Natural killer cell treated with Interleukin-12 subunit alpha and Interleukin-12 subunit beta and Interleukin-15 and Interleukin-18, amount 100 ng/mL, for 72 hours (primary cell): ENCODE measurements at regions not wholly inside any gene's neighbourhood (a gene's known extent, or its start where the extent isn't known, plus 50 kb on each side); places are given as distances from the start of the nearest gene placed in this dataset.

Experiments
- ATAC-seq, 2 donors: fragments of 150-1000 bp; cut with Tn5 transposase in 1 of 2; sonication (Bioruptor Pico), chemical (Tn5 transposase) in 1 of 2; 2 replicates each; pipeline ENCODE4 v1.10.0; 2021
- DNase-seq: peaks from one replicate; pipeline ENCODE4 v3.0.0; 2022; ENCODE audit warnings: low spot score
- H3K27ac Mint-ChIP-seq, 2 donors: 1 replicate in 1 of 2; 2 replicates in 1 of 2; pipeline ENCODE4 v1.8.0; 2022; ENCODE audit warnings: mixed read lengths in 2 of 2, mild to moderate bottlenecking in 1 of 2, moderate library complexity in 1 of 2
- H3K27me3 Mint-ChIP-seq, 2 donors: 1 replicate in 1 of 2; 2 replicates in 1 of 2; pipeline ENCODE4 v1.8.0; 2022; ENCODE audit warnings: mixed read lengths in 2 of 2
- H3K36me3 Mint-ChIP-seq: one replicate; pipeline ENCODE4 v1.8.0; 2022; ENCODE audit warnings: mixed read lengths
- H3K4me1 Mint-ChIP-seq, 2 donors: 1 replicate in 1 of 2; 2 replicates in 1 of 2; pipeline ENCODE4 v1.8.0; 2022; ENCODE audit warnings: low read depth in 2 of 2, mixed read lengths in 2 of 2, mild to moderate bottlenecking in 1 of 2
- H3K4me3 Mint-ChIP-seq: one replicate; pipeline ENCODE4 v1.8.0; 2022; ENCODE audit warnings: mixed read lengths
- H3K9me3 Mint-ChIP-seq: 2 replicates; pipeline ENCODE4 v1.8.0; 2022; ENCODE audit warnings: mixed read lengths

DNA sequence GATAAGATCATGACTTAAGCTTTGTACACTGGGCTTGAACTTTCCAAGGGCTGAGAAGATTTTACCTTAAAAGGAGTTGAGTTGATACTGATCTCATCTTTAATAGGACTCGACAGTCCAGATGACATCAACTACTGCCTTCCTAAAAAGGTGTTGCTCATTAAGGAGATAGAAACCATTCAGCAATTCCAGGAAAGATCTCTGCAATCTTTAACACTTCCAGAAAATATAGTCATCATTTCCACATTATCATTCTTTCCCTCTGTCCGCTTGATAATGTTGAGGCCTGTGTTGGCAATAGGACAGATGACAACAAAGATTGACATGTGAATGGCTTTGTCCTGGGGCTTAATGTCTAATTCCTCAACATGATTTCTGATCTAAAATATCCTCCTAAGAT is 145.4 kb upstream of the C1orf21 start:
- ATAC-seq (no peak), DNase-seq (no peak)
- Mint-ChIP-seq H3K27me3 (peaks cover 3 to 10% of the 10 kb centered on the region in 2 donors), H3K4me3 (no peak overlapping the region), H3K9me3 (no peaks in the 10 kb centered on the region), H3K36me3 (no peaks in the 10 kb centered on the region), H3K27ac (no peak overlapping the region), H3K4me1 (no peaks in the 10 kb centered on the region)

DNA sequence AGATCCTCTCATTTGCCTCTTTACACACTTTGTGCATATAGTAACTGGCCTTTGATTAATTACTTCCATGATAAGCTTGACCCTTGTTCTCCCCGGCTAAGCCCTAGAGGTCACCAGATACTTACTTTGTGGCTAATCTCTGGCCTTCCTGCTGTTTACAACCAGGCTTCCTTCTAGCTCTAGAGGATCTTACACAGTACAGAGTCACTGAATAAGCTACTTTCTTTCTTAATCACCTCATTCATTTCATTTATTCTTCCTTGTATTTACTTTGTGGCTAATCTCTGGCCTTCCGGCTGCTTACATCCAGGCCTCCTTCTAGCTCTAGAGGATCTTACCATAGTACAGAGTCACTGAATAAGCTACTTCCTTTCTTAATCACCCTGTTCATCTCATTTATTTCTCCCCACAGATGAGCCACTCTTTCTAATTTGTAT is 144.3 kb upstream of the C1orf21 start:
- Mint-ChIP-seq H3K36me3 (no peaks in the 10 kb centered on the region), H3K27ac (no peak overlapping the region), H3K4me1 (no peaks in the 10 kb centered on the region), H3K4me3 (no peak overlapping the region), H3K27me3 (peaks cover 3 to 14% of the 10 kb centered on the region in 2 donors), H3K9me3 (no peaks in the 10 kb centered on the region)
- no peak for ATAC-seq
- DNase-seq: no peak

DNA sequence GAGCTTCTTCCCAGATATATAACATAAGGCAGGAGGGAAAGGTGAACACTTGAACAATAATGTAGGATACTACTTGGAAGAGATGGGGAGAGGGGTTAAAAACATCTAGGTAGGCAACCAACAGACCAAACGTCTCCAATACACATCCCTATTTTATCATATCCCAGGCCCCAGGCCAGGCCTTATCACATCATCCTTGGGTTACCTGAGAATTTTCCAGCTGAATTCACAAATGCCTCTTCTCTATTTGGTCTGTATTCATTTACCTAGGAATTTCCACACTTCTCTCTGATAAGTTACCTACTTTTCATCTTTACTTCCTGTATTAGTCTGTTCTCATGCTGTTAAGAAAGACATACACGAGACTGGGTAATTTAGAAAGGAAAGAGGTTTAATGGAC is 141.9 kb upstream of the C1orf21 start:
- no peaks in the 10 kb centered on the region for H3K4me1 Mint-ChIP-seq

DNA sequence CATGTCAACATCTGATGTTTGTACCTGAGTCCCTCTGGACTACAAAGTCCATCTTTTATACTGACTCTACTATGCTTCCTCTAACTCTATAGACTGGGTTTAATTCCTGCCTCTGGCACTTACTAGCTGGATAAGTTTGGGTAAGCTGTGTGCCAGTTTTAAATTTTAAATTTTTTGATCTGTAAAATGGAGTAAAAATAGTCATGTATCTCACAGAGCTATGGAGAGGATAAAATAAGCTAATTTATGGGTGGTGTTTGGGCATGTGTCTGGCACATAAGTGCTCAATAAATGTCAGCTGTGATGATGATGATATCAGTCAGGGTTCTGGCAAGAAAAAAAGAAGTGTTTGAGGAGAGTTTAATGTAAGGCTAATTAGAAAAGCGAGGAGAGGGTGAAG is 139.2 kb upstream of the C1orf21 start:
- no peaks in the 10 kb centered on the region for H3K36me3 Mint-ChIP-seq
- H3K4me3 Mint-ChIP-seq: no peak overlapping the region
- no peak for ATAC-seq
- DNase-seq: no peak
- no peaks in the 10 kb centered on the region for H3K4me1 Mint-ChIP-seq
- no peaks in the 10 kb centered on the region for H3K9me3 Mint-ChIP-seq
- H3K27ac Mint-ChIP-seq: no peak overlapping the region
- peaks cover 11 to 21% of the 10 kb centered on the region in 2 donors for H3K27me3 Mint-ChIP-seq

More for the DNA sequence above, 141.9 kb upstream of the C1orf21 start:
- no peak overlapping the region for H3K4me3 Mint-ChIP-seq
- DNase-seq (no peak), ATAC-seq (no peak)
- no peaks in the 10 kb centered on the region for H3K9me3 Mint-ChIP-seq
- no peak overlapping the region for H3K27ac Mint-ChIP-seq
- H3K36me3 Mint-ChIP-seq: no peaks in the 10 kb centered on the region
- peaks cover 7 to 14% of the 10 kb centered on the region in 2 donors for H3K27me3 Mint-ChIP-seq

DNA sequence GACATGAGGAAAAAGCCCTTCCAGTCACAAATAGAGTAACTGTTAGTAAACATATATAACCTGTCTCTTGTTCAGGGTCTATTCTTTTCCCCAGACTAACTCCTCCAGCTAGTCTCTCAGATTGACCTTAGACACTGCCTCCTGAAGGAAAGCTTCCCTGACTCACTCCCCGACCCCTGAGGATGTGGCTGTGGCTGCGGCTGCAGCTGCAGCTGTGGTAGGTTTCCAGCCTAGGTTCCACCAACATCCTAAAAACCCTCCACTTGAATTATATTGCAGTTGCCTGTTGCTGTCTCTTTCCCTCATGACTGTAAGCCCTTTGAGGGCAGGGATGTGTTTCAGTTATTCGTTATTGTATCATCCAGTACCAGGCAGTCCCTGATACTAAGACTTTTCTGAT is 132.9 kb upstream of the C1orf21 start:
- DNase-seq: no peak
- Mint-ChIP-seq H3K4me3 (no peak overlapping the region), H3K27ac (no peak overlapping the region), H3K36me3 (no peaks in the 10 kb centered on the region), H3K4me1 (no peaks in the 10 kb centered on the region), H3K9me3 (no peaks in the 10 kb centered on the region), H3K27me3 (peaks cover 29 to 30% of the 10 kb centered on the region in 2 donors)
- ATAC-seq: no peak

DNA sequence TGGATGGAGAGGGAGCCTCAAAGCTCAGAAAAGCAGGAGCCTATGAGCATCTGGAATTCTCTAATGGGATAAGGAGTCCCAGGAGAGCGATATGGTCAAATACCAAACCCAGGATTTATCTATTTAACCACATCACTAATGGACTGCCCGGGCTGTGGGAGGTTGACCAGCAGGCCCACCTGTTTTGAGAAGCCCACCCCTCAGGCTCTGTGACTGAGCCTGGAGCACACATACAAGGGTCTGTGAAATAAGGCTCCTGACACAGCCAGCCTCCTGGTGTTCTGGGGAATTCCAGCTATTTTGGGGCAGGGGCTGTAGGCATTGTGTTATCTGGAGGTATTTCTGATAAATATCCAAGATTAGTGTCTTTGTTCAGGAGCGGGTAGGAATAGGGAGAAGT is 132.0 kb upstream of the C1orf21 start:
- H3K9me3 Mint-ChIP-seq: no peaks in the 10 kb centered on the region
- no peak overlapping the region for H3K4me3 Mint-ChIP-seq

DNA sequence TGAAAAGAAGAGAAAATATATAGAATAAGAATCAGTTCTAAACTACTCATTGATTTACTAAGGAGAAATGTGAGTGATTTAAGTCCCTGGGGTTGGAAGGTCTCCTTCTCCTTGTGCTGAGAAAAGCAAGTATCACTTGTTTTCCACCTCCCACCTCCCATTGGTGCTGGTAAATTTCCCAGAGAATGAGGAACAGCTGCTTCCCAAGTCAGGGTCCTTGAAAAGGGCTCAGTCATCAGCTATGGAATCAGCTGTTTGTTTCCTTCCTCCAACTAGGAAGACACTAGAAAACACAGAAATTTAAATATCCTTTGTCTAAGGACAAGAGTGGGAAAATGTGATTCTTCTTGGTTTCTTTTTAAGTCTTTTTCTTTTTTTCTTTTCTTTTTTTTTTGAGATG is 131.3 kb upstream of the C1orf21 start:
- H3K27ac Mint-ChIP-seq: no peak overlapping the region

More for the DNA sequence above, 132.0 kb upstream of the C1orf21 start:
- Mint-ChIP-seq H3K4me1 (no peaks in the 10 kb centered on the region), H3K27ac (no peak overlapping the region), H3K27me3 (peaks cover 29 to 30% of the 10 kb centered on the region in 2 donors), H3K36me3 (no peaks in the 10 kb centered on the region)
- DNase-seq (no peak), ATAC-seq (no peak)

DNA sequence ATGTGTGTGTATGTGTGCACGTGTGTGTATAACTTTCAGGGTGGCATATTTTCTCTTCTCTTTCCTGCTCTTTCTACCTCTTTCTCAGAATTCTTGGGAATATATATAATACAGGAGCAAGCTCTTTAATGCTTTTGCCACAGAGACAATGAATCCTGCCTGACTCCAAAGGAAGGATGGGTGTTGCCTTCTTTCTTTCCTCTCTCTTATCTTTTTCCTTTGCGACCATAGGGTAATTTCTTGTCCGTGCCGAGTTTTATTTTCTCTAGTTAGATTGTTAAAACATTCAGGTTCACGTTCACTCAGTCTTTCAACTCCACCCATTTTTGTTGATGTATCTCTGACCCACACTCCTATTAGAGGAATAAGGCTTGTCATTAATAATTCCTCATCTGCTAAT is 129.0 kb upstream of the C1orf21 start:
- Mint-ChIP-seq H3K9me3 (no peaks in the 10 kb centered on the region), H3K36me3 (no peaks in the 10 kb centered on the region)
- ATAC-seq: no peak

More for the DNA sequence above, 131.3 kb upstream of the C1orf21 start:
- Mint-ChIP-seq H3K9me3 (no peaks in the 10 kb centered on the region), H3K4me1 (no peaks in the 10 kb centered on the region), H3K36me3 (no peaks in the 10 kb centered on the region), H3K4me3 (no peak overlapping the region), H3K27me3 (peaks cover 29 to 30% of the 10 kb centered on the region in 2 donors)
- no peak for DNase-seq
- no peak for ATAC-seq

DNA sequence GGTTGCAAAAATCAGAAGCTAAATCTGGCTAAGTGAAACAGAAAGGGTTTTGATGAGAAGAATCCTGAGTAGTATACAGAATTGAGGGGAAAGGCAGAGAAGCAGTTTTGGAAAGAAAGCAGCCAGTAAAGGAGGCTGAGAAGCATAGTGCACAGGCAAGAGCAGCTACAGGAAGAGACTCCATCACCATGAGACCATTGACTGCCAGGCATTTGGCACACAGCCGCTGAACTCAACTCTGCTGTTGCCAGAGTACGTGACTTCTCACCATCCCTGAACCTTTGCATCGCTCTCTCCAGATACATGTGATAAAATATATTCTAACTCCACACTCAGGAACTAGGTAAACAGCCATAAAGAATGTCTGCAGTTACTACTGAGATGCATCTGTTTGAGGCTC is 128.3 kb upstream of the C1orf21 start:
- H3K4me3 Mint-ChIP-seq: no peak overlapping the region
- no peak for ATAC-seq
- no peaks in the 10 kb centered on the region for H3K9me3 Mint-ChIP-seq
- H3K4me1 Mint-ChIP-seq: no peaks in the 10 kb centered on the region
- H3K27me3 Mint-ChIP-seq: peaks cover 32 to 37% of the 10 kb centered on the region in 2 donors
- no peak overlapping the region for H3K27ac Mint-ChIP-seq
- DNase-seq: no peak
- H3K36me3 Mint-ChIP-seq: no peaks in the 10 kb centered on the region

More for the DNA sequence above, 129.0 kb upstream of the C1orf21 start:
- H3K4me3 Mint-ChIP-seq: no peak overlapping the region
- H3K27me3 Mint-ChIP-seq: peaks cover 32 to 37% of the 10 kb centered on the region in 2 donors
- no peaks in the 10 kb centered on the region for H3K4me1 Mint-ChIP-seq
- H3K27ac Mint-ChIP-seq: no peak overlapping the region
- DNase-seq: no peak

DNA sequence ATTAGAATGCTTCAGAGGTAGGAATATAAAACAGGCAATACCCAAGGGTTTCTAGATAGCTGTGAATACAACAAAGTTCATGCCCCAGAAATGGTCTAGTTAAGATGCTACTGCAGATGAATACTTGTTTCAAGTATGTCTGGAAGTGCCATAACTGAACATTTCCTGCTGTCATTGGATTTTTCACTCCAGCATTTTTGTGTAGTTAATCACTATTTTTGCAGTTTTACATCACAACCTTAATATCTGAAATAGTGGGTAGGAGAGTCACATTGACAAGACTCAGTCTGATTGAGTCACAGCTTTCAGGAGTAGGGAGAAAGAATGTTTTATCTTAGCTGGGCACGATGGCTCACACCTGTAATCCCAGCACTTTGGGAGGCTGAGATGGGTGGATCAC is 126.4 kb upstream of the C1orf21 start:
- ATAC-seq (no peak), DNase-seq (no peak)
- no peak overlapping the region for H3K27ac Mint-ChIP-seq
- no peak overlapping the region for H3K4me3 Mint-ChIP-seq
- H3K27me3 Mint-ChIP-seq: peaks cover 29 to 51% of the 10 kb centered on the region in 2 donors
- no peaks in the 10 kb centered on the region for H3K9me3 Mint-ChIP-seq
- H3K36me3 Mint-ChIP-seq: no peaks in the 10 kb centered on the region
- no peaks in the 10 kb centered on the region for H3K4me1 Mint-ChIP-seq

DNA sequence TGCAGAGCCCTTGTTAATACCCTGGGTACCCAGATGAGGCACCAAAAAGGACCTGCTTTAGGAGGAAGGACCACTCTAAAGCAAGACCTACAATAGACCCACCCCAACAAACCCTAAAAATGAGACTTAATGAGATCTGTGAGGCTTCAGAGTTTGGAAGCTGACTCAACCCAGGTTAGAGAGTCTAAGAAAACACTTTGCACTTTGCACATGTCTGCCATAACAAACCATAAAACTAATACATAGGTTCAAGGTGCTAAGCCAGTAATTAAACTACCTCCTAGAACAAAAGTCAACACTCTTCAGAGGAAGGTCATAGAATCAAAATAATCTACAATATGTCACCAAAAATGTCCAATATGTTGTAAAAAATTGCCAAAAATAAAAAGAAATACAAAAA is 124.7 kb upstream of the C1orf21 start:
- no peak for ATAC-seq
- Mint-ChIP-seq H3K27ac (no peak overlapping the region), H3K36me3 (no peaks in the 10 kb centered on the region), H3K9me3 (no peaks in the 10 kb centered on the region), H3K4me3 (no peak overlapping the region), H3K4me1 (no peaks in the 10 kb centered on the region), H3K27me3 (peaks cover 20 to 38% of the 10 kb centered on the region in 2 donors)
- no peak for DNase-seq

DNA sequence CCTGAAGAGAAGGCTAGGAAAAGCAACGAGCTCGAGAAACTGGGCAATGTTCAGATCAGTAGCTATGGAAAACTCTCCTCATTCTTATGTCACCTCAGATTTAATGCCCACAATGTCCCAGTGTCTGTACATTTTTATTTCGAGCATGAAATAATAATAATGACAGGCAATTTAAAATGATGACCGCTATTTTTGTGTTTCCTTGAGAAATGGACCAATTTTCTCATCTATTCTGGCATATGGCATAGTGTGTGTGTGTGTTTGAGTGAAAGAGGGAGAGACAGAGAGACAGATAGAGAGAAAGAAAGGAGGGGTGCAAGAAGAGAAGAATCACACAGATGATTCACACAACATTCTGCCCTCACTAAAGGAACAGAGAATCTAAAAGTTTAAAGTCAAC is 119.1 kb upstream of the C1orf21 start:
- ATAC-seq: no peak
- H3K36me3 Mint-ChIP-seq: no peaks in the 10 kb centered on the region
- H3K27ac Mint-ChIP-seq: no peak overlapping the region
- H3K4me1 Mint-ChIP-seq: no peaks in the 10 kb centered on the region
- H3K9me3 Mint-ChIP-seq: no peaks in the 10 kb centered on the region
- H3K4me3 Mint-ChIP-seq: no peak overlapping the region
- no peak for DNase-seq
- H3K27me3 Mint-ChIP-seq: peaks cover 19 to 46% of the 10 kb centered on the region in 2 donors

DNA sequence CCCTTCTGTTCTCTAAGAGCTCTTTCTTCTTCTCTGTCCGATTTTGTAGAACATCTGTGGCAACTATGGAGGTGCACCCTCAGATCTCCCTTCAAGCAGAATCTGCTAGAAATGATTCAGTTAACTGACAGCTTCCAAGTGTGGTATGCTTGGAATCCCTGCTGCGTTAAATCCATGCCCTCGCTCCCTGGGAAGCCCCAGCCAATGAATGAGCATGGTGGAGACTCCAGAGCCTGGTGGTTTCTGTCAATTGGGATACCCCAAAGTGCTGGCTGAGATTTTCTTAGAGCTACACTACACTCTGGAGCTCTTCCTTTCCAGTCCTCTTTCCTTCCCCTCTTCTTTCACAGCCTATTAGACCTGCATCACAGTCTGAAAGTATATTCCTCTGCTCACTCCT is 116.3 kb upstream of the C1orf21 start:
- H3K27ac Mint-ChIP-seq: no peak overlapping the region
- H3K27me3 Mint-ChIP-seq: peaks cover 25 to 53% of the 10 kb centered on the region in 2 donors
- H3K4me3 Mint-ChIP-seq: no peak overlapping the region
- no peaks in the 10 kb centered on the region for H3K36me3 Mint-ChIP-seq
- H3K9me3 Mint-ChIP-seq: no peaks in the 10 kb centered on the region
- no peaks in the 10 kb centered on the region for H3K4me1 Mint-ChIP-seq
- no peak for ATAC-seq
- DNase-seq: no peak

DNA sequence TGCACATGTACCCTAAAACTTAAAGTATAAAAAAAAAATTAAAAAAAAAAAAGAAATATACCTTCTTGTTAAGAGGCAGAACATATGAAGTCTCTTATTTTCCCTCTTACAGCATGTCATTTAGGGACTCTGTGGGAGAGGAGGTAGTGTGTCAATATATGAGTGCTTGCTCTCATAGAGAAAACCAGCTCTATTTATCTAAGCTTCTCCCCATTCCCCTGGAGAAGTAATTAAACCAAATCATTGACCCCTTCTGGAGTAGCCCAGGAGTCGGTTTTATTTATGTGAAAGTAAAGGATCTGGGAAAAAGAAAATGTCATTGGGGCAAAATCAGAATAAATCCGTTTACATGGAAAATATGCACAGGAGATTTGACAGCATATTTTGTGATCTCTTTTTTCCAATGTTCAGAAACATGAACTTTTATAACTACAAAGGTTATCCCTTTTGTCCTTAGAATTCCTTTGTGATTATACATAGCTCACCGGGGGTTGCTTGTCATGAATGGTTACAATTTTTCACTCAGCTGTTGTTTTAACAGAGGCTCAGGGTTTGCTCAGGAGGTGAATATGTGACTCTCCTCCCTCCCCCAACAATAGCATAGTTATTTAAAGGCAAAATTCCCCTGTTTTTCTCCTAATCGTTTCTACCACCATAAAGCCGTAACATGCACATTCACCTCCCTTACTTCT is 114.5 kb upstream of the C1orf21 start:
- H3K27ac Mint-ChIP-seq: no peak overlapping the region
- peaks cover 25 to 60% of the 10 kb centered on the region in 2 donors for H3K27me3 Mint-ChIP-seq
- DNase-seq (no peak), ATAC-seq (no peak)
- H3K4me3 Mint-ChIP-seq: no peak overlapping the region
- no peaks in the 10 kb centered on the region for H3K36me3 Mint-ChIP-seq
- H3K9me3 Mint-ChIP-seq: no peaks in the 10 kb centered on the region
- no peaks in the 10 kb centered on the region for H3K4me1 Mint-ChIP-seq

DNA sequence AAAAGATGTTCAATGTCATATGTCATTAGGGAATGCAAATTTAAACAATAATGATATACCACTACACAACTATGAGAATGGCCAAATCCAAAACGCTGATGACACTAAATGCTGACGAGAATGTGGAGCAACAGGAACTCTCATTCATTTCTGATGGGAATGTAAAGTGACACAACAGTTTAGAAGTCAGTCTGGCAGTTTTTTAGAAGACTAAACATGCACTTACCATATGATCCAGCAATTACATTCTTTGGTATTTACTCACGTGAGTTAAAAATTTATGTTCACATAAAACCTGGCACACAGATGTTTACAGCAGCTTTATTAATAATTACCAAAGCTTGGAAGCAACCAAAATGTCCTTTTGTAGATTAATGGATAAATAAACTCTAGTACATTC is 110.4 kb upstream of the C1orf21 start:
- ATAC-seq: no peak

More for the DNA sequence above, 110.4 kb upstream of the C1orf21 start:
- Mint-ChIP-seq H3K27me3 (peaks cover 12 to 35% of the 10 kb centered on the region in 2 donors), H3K36me3 (no peaks in the 10 kb centered on the region), H3K4me1 (no peaks in the 10 kb centered on the region), H3K27ac (no peak overlapping the region), H3K9me3 (no peaks in the 10 kb centered on the region), H3K4me3 (no peak overlapping the region)
- no peak for DNase-seq
